ENCODE measurements at regions not wholly inside any gene's neighbourhood (a gene's known extent, or its start where the extent isn't known, plus 50 kb on each side); places are given as distances from the start of the nearest gene placed in this dataset.

DNA sequence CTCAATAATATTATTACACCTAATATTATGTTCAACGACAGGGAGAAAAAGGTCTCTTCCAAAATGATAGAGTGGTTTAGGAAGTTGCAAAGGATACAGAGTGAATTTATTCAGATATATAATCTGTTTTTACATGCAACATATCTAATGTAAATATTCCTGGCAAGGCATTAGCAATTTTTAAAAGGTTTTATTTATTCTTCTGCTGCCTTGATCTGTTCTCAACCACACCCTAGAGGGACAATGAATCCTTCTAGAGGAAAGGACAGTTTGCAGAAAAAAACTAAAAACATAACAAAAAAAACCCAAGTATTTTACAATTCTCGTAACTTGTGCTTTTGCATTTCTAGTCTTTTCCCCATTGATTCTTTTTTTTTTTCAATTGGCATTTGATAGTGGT is 459.6 kb downstream of the KLF12 start:
- no peak overlapping the region for H3K4me3 ChIP-seq (ENCODE audit: low read length)
- no peak overlapping the region for H3K27ac ChIP-seq (ENCODE audit: low read length)
- H3K36me3 ChIP-seq (ENCODE audit: control insufficient read depth, low read depth, low read length) = no peaks in the 10 kb centered on the region
- no peaks in the 10 kb centered on the region for H3K27me3 ChIP-seq (ENCODE audit: control insufficient read depth, insufficient read depth, low read length)
- H3K4me1 ChIP-seq (ENCODE audit: control insufficient read depth, low read depth, low read length) = peaks cover 7% of the 10 kb centered on the region
- H3K9ac ChIP-seq (ENCODE audit: low read length) = no peak overlapping the region
- no peaks in the 10 kb centered on the region for H3K9me3 ChIP-seq (ENCODE audit: control insufficient read depth, low read depth, low read length)

DNA sequence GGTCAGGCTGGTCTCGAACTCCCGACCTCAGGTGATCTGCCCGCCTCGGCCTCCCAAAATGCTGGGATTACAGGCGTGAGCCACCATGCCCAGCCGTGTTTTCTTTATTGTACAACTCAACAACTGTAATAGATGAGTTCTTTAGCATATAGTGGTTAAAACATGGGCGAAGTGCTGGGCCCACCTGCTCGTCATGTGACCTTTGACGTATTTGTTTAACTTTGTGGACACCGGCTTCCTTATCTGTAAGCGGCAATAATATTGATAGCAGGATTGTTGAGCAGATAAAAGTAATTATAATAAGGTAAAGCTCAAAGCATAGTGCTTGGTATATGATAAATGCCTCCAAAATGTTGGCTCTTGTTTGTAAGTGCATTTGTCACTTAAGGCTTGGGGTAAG is 460.3 kb downstream of the KLF12 start:
- Histone ChIP-seq H3K9ac (ENCODE audit: low read length) (no peak overlapping the region), H3K36me3 (ENCODE audit: control insufficient read depth, low read depth, low read length) (no peaks in the 10 kb centered on the region), H3K4me1 (ENCODE audit: control insufficient read depth, low read depth, low read length) (peaks cover 7% of the 10 kb centered on the region), H3K27ac (ENCODE audit: low read length) (no peak overlapping the region), H3K9me3 (ENCODE audit: control insufficient read depth, low read depth, low read length) (no peaks in the 10 kb centered on the region), H3K27me3 (ENCODE audit: control insufficient read depth, insufficient read depth, low read length) (no peaks in the 10 kb centered on the region), H3K4me3 (ENCODE audit: low read length) (no peak overlapping the region)

DNA sequence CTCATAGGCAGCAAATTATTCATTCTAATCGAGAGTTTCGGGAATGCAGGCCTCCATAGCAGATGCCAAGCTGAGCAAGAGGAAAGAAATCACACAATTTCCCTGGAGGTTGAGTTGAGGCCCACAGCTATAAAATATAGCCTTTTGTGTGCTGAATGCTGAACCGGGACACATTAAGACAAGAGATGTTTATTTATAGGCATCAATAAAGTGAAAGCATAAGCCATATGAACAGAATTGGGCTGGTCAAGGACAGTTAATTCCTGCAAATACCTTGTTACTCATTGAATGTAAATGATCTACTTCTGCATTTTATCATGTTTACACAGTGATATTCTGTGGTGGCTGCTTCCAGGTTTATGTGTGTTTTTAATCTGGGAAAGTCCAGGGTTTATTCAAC is 461.7 kb downstream of the KLF12 start:
- no peak overlapping the region for H3K4me3 ChIP-seq (ENCODE audit: low read length)
- peaks cover 7% of the 10 kb centered on the region for H3K4me1 ChIP-seq (ENCODE audit: control insufficient read depth, low read depth, low read length)
- no peaks in the 10 kb centered on the region for H3K36me3 ChIP-seq (ENCODE audit: control insufficient read depth, low read depth, low read length)
- H3K27me3 ChIP-seq (ENCODE audit: control insufficient read depth, insufficient read depth, low read length) = no peaks in the 10 kb centered on the region
- H3K9me3 ChIP-seq (ENCODE audit: control insufficient read depth, low read depth, low read length) = no peaks in the 10 kb centered on the region
- no peak overlapping the region for H3K9ac ChIP-seq (ENCODE audit: low read length)
- H3K27ac ChIP-seq (ENCODE audit: low read length) = no peak overlapping the region

DNA sequence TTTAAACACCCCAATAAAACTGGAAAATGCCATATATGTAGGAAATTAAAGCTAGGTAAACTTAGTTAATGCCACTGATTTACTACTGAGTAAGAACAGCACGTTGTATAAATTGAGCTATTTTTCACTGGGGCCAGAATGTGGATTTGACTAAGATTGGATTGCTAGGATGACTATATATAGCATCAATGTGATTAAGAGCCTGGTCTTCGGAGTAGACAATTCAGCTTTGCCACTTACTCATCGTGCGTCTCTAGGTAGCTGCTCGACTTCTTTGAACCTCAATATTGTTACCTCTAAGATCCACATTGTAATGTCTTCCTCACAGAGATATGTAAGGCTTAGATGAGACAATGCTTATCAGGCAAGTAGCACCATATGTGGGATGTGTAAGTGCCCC is 462.5 kb downstream of the KLF12 start:
- Histone ChIP-seq H3K27ac (ENCODE audit: low read length) (no peak overlapping the region), H3K9ac (ENCODE audit: low read length) (no peak overlapping the region), H3K4me1 (ENCODE audit: control insufficient read depth, low read depth, low read length) (peaks cover 1% of the 10 kb centered on the region), H3K4me3 (ENCODE audit: low read length) (no peak overlapping the region), H3K36me3 (ENCODE audit: control insufficient read depth, low read depth, low read length) (no peaks in the 10 kb centered on the region), H3K9me3 (ENCODE audit: control insufficient read depth, low read depth, low read length) (no peaks in the 10 kb centered on the region), H3K27me3 (ENCODE audit: control insufficient read depth, insufficient read depth, low read length) (no peaks in the 10 kb centered on the region)

DNA sequence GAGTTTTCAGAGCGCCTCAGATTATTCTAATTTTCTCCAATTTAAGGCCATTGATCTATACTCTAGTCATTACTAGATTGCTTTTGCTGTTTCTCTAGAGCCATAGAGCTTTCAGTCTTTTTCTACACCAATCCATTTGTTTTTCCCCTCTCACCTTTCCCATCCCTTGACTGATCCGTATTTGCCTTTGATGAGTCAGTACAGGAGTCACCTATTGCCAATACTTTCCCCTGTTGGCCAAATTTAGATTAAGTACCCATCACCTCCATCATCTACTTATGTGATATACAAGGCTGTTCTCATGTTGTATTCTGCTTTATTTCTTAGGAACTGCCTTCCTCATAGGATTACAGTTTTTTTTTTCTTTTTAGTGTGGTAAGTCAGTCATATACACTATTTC is 463.2 kb downstream of the KLF12 start:
- Histone ChIP-seq H3K4me3 (ENCODE audit: low read length) (no peak overlapping the region), H3K27ac (ENCODE audit: low read length) (no peak overlapping the region), H3K9ac (ENCODE audit: low read length) (no peak overlapping the region), H3K4me1 (ENCODE audit: control insufficient read depth, low read depth, low read length) (no peaks in the 10 kb centered on the region), H3K27me3 (ENCODE audit: control insufficient read depth, insufficient read depth, low read length) (no peaks in the 10 kb centered on the region), H3K9me3 (ENCODE audit: control insufficient read depth, low read depth, low read length) (no peaks in the 10 kb centered on the region), H3K36me3 (ENCODE audit: control insufficient read depth, low read depth, low read length) (no peaks in the 10 kb centered on the region)

DNA sequence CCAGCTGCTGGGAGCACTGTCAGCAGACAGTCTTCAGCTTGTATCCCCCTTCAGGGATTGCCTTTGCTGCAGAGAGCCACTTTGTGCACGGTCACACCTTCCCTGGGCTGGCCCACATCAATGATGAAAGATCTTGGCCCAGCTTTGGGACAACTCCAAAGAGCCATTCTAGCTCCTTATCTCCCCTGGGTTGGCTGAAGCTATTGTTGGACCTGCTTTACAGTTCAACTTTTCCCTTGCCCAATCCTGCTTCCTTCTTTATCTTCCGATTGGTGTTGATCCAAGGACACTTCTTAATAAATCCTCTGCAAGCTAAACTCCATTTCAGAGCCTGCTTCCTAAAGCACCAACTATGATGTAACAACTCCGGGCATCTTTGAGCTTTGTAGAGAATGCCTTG is 466.4 kb downstream of the KLF12 start:
- Histone ChIP-seq H3K36me3 (ENCODE audit: control insufficient read depth, low read depth, low read length) (no peaks in the 10 kb centered on the region), H3K9ac (ENCODE audit: low read length) (no peak overlapping the region), H3K4me3 (ENCODE audit: low read length) (no peak overlapping the region), H3K27ac (ENCODE audit: low read length) (no peak overlapping the region), H3K9me3 (ENCODE audit: control insufficient read depth, low read depth, low read length) (no peaks in the 10 kb centered on the region), H3K4me1 (ENCODE audit: control insufficient read depth, low read depth, low read length) (no peaks in the 10 kb centered on the region), H3K27me3 (ENCODE audit: control insufficient read depth, insufficient read depth, low read length) (no peaks in the 10 kb centered on the region)

DNA sequence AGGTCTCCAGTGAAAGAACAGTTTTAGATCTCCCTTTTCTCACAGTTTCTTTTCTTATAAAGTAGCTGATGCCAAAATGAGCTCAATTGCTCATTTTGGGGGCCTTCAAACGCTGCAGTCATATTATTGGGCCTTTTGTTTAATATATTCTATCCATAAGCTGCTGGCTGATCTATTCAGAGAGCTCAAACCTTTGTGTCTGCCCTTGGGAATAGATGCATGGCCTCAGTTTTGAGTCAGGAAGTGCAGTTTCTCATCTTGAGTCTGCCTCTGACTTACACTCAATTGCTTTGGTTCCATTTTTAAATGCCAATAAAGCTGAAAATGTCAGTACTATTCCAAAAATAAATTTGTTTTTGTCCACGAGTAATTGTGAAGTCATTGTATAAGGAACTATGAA is 468.9 kb downstream of the KLF12 start:
- Histone ChIP-seq H3K9ac (ENCODE audit: low read length) (no peak overlapping the region), H3K27me3 (ENCODE audit: control insufficient read depth, insufficient read depth, low read length) (no peaks in the 10 kb centered on the region), H3K9me3 (ENCODE audit: control insufficient read depth, low read depth, low read length) (no peaks in the 10 kb centered on the region), H3K4me3 (ENCODE audit: low read length) (no peak overlapping the region), H3K4me1 (ENCODE audit: control insufficient read depth, low read depth, low read length) (no peaks in the 10 kb centered on the region), H3K27ac (ENCODE audit: low read length) (no peak overlapping the region), H3K36me3 (ENCODE audit: control insufficient read depth, low read depth, low read length) (no peaks in the 10 kb centered on the region)

DNA sequence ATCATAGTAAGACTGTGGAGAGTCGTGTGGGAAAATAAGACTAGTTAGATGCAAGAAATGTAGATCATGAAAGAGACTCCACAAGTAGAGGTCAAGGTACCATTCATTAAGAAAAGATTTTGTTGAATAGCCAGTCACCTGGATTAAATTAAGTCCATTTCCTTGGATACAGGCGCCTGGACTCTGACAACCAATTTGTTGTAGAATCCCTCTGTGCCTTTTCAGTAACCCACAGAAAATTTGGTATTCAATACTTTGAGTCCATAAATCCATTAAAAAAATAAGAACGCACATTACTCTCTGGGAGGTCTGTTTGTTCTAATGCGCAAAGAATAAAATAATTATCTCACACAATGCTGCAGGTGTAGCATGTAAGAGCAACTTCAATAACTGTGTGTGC is 469.4 kb downstream of the KLF12 start:
- no peak overlapping the region for H3K4me3 ChIP-seq (ENCODE audit: low read length)
- no peak overlapping the region for H3K9ac ChIP-seq (ENCODE audit: low read length)
- H3K4me1 ChIP-seq (ENCODE audit: control insufficient read depth, low read depth, low read length) = no peaks in the 10 kb centered on the region
- no peaks in the 10 kb centered on the region for H3K36me3 ChIP-seq (ENCODE audit: control insufficient read depth, low read depth, low read length)
- H3K9me3 ChIP-seq (ENCODE audit: control insufficient read depth, low read depth, low read length) = no peaks in the 10 kb centered on the region
- no peaks in the 10 kb centered on the region for H3K27me3 ChIP-seq (ENCODE audit: control insufficient read depth, insufficient read depth, low read length)
- H3K27ac ChIP-seq (ENCODE audit: low read length) = no peak overlapping the region

DNA sequence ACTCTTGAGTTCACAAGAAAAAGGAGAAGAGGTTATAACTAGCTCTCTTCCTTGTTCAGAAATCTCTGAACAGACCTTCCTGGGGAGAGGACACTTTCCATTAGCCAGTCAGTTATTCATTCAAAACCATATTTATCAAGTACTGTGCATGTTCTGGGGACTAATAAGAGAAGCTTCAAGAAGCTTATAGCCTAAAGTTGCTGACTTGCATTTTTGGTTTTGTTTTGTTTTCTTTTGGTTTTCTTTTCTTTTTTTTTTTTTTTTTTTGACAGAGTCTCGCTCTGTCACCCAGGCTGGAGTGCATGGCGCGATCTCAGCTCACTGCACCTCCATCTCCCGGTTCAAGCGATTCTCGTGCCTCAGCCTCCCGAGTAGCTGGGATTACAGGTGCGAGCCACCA is 471.4 kb downstream of the KLF12 start:
- no peaks in the 10 kb centered on the region for H3K27me3 ChIP-seq (ENCODE audit: control insufficient read depth, insufficient read depth, low read length)
- no peak overlapping the region for H3K4me3 ChIP-seq (ENCODE audit: low read length)
- H3K9ac ChIP-seq (ENCODE audit: low read length) = no peak overlapping the region
- H3K9me3 ChIP-seq (ENCODE audit: control insufficient read depth, low read depth, low read length) = no peaks in the 10 kb centered on the region
- H3K36me3 ChIP-seq (ENCODE audit: control insufficient read depth, low read depth, low read length) = no peaks in the 10 kb centered on the region
- no peak overlapping the region for H3K27ac ChIP-seq (ENCODE audit: low read length)
- H3K4me1 ChIP-seq (ENCODE audit: control insufficient read depth, low read depth, low read length) = no peaks in the 10 kb centered on the region

DNA sequence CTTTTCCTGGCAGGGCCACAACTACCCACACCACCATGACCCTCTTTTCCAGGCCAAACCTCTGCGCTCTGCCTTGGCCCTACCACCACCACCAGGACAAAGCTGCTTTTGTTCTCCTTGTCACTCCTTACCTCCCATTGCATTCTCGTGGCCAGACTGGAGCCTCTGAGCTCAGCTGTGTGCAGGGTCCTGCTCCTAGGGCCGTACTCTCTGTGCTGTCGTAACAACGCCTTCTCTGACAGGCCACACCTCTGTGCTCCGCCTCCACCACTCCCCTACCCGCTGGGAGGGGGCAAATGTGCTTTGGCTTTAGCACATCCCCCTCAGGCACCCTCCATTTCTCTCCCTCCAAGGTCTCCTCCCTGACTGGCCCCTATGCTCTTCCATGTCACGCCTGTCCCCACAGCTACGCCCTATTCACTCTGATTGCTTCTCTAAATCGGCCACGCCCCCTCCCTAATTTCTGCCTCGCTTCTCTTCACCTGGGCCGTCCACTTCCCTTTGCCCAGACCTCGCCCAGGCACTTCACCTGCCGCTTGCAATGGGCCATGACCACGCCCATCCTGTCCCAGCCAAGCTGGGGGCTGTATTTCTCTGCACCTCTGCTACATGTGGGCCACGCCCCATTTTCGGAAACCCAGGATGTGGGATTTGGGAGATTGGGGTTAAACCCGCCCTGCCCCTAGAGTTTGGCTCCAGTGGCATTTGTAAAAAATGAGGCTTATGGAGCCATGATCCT is 472.3 kb downstream of the KLF12 start:
- no peaks in the 10 kb centered on the region for H3K9me3 ChIP-seq (ENCODE audit: control insufficient read depth, low read depth, low read length)
- H3K4me3 ChIP-seq (ENCODE audit: low read length) = no peak overlapping the region
- H3K9ac ChIP-seq (ENCODE audit: low read length) = no peak overlapping the region
- H3K4me1 ChIP-seq (ENCODE audit: control insufficient read depth, low read depth, low read length) = no peaks in the 10 kb centered on the region
- no peaks in the 10 kb centered on the region for H3K27me3 ChIP-seq (ENCODE audit: control insufficient read depth, insufficient read depth, low read length)
- no peak overlapping the region for H3K27ac ChIP-seq (ENCODE audit: low read length)
- H3K36me3 ChIP-seq (ENCODE audit: control insufficient read depth, low read depth, low read length) = no peaks in the 10 kb centered on the region

DNA sequence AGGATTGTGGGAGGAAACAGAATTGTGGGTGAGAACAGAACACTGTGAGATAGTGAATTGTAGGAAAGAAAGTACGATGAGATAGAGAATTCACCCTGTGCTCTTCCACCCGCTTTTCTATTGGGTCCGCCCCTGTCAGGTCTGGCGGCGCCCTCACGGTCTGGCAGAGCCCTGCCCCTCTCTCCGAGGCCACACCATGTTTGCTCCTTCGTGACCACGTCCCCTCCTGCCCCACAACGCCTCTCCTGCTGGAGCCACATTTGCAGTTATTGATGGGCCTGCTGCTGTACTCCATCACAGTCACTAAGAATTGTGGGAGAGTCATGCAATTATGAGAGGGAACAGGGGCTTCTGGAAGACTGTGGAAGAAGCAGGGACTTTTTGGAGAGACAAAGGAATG is 473.1 kb downstream of the KLF12 start:
- H3K9me3 ChIP-seq (ENCODE audit: control insufficient read depth, low read depth, low read length) = no peaks in the 10 kb centered on the region
- no peaks in the 10 kb centered on the region for H3K27me3 ChIP-seq (ENCODE audit: control insufficient read depth, insufficient read depth, low read length)
- H3K36me3 ChIP-seq (ENCODE audit: control insufficient read depth, low read depth, low read length) = no peaks in the 10 kb centered on the region
- no peak overlapping the region for H3K27ac ChIP-seq (ENCODE audit: low read length)
- H3K4me1 ChIP-seq (ENCODE audit: control insufficient read depth, low read depth, low read length) = no peaks in the 10 kb centered on the region
- H3K9ac ChIP-seq (ENCODE audit: low read length) = no peak overlapping the region
- H3K4me3 ChIP-seq (ENCODE audit: low read length) = no peak overlapping the region

DNA sequence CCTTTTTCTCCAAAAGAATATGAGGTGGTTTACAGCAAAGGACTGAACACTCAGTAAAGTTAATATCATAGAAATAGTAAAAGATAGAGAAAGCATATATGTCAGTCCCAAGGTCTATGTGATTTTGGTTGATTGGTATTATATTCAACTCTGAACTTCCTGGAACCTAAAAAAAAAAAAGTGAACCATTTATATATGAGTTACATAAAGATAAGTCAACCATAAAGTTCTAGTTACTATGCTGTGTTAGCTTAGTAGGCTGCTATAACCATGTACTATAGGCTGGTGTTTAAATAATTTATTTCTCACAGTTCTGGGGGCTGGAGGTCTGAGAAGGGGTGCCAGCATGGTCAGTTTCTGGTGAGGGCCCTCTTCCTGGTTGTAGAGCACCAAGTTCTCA is 475.6 kb downstream of the KLF12 start:
- Histone ChIP-seq H3K27me3 (ENCODE audit: control insufficient read depth, insufficient read depth, low read length) (no peaks in the 10 kb centered on the region), H3K9me3 (ENCODE audit: control insufficient read depth, low read depth, low read length) (no peaks in the 10 kb centered on the region), H3K36me3 (ENCODE audit: control insufficient read depth, low read depth, low read length) (no peaks in the 10 kb centered on the region), H3K27ac (ENCODE audit: low read length) (no peak overlapping the region), H3K4me3 (ENCODE audit: low read length) (no peak overlapping the region), H3K9ac (ENCODE audit: low read length) (no peak overlapping the region), H3K4me1 (ENCODE audit: control insufficient read depth, low read depth, low read length) (no peaks in the 10 kb centered on the region)

Data from iPS-18a (cell line).